HG02610 (cell line): ENCODE measurements at regions not wholly inside any gene's neighbourhood (a gene's known extent, or its start where the extent isn't known, plus 50 kb on each side); places are given as distances from the start of the nearest gene placed in this dataset.
A peak's percentile ranks its signal among the peaks of the same experiment; 100 is the strongest.
"Not testable (repeated sequence)": the region's sequence is repeated elsewhere in the genome, so short reads cannot be mapped to it uniquely, and the experiment has no call there.

Experiments used
- ATAC-seq: cut with Tn5 transposase; IDR thresholded peaks from one replicate; pipeline ENCODE4 v1.9.1; 2021; ENCODE audit warnings: mild to moderate bottlenecking, moderate library complexity; ENCODE audit not compliant: unreplicated experiment

- not testable (repeated sequence) for ATAC-seq
These were observed 51.5 kb downstream of the VPREB1 start for GRCh38 chr22:22296047-22296446.

GRCh38 chr22:22297159-22297793, 52.7 kb downstream of the VPREB1 start:
- ATAC-seq: not testable (repeated sequence)

GRCh38 chr22:22297794-22298653, 53.4 kb downstream of the VPREB1 start:
- peak; percentile 83 for ATAC-seq

DNA sequence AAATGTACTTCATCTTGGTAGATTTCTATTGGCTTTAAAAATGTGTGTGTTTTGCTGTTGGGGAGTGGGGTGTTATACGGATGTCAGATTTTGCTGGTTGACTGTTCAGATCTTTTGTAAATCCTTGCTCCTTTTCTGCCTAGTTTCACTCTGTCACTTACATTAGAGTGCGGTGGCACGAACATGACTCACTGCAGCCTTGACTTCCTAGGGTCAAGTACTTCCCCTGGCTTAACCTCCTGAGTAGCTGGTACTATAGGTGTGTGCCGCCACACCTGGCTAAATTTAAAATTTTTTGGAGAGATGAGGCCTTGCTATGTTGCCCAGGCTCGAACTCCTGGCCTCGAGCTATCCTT, 54.0 kb downstream of the VPREB1 start:
- ATAC-seq: not testable (repeated sequence)

GRCh38 chr22:22300511-22300910, 55.9 kb downstream of the VPREB1 start:
- ATAC-seq: not testable (repeated sequence)

GRCh38 chr22:22300946-22301345, 56.4 kb downstream of the VPREB1 start:
- not testable (repeated sequence) for ATAC-seq

DNA sequence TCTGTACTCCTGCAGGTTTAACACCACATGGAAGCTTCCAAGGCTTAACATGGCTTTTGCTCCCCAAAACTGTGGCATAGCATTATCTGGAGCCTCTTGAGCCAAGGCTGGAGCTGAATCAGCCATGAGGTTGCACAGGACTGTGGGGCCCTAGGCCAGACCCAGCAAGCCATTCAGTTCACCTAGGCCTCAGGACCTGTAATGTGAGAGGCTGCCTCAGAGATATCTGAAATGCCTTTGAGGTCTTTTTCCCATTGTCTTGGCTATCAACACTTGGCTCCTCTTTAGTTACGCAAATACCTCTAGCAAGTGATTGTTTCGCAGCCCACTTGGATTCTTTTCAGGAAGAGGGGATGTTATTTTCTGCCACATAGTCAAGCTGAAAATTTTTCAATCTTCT, 72.0 kb downstream of the VPREB1 start:
- no peak for ATAC-seq

DNA sequence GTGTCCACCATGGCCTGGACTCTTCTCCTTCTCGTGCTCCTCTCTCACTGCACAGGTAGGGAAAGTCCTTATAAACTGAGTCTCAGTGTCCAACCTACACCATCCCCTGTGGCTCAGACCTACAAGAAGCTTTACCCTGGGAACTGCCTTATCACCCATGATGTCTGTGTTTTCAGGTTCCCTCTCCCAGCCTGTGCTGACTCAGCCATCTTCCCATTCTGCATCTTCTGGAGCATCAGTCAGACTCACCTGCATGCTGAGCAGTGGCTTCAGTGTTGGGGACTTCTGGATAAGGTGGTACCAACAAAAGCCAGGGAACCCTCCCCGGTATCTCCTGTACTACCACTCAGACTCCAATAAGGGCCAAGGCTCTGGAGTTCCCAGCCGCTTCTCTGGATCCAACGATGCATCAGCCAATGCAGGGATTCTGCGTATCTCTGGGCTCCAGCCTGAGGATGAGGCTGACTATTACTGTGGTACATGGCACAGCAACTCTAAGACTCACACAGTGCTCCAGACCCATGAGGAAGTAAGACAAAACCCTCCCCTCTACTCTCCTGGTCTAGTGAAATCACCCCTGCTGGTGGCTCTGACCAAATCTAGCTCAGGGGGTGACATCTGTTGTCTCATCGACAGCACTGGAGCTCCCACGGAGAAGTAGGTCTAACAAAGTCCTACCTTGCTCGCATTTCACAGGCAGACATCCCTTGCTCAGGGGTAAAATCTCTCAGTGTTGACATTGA, 74.3 kb downstream of the VPREB1 start:
- no peak for ATAC-seq

DNA sequence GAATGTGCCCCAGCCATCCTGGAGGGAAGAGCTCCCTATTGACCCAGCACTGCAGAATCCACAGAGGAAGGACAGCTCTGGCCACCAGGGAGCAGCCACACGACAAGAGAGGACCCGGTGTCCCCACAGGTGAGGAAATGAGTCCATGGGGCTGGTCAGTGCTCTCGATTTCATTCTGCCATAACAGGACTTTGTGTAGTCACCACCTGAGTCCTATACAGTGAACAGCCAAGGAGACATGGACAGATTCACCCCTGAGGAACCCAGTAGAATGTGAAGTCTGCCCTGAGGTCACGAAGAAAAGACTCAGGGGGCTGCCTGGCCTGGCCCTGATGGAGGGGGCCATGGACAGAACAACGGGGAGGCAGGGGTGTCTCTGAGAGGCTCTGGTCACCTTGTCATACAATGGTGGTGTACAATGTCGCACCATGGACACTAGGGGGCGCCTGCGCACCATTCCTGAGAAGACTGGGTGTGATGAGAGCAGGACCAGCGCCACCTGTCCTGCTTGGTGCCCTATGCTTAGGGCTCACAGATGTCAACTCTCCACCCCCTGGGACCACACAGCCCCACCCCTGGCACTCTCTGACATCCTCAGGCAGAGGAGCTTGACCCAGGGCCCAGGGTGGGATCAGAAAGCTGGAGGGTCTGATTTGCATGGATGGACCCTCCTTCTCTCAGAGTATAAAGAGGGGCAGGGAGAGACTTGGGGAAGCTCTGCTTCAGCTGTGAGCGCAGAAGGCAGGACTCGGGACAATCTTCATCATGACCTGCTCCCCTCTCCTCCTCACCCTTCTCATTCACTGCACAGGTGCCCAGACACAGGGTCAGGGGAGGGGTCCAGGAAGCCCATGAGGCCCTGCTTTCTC, 77.4 kb downstream of the VPREB1 start:
- peak; percentile 51 for ATAC-seq

GRCh38 chr22:22322792-22323191, 78.2 kb downstream of the VPREB1 start:
- ATAC-seq: no peak

- ATAC-seq: no peak
These were observed 83.1 kb downstream of the VPREB1 start for GRCh38 chr22:22327723-22328122.

DNA sequence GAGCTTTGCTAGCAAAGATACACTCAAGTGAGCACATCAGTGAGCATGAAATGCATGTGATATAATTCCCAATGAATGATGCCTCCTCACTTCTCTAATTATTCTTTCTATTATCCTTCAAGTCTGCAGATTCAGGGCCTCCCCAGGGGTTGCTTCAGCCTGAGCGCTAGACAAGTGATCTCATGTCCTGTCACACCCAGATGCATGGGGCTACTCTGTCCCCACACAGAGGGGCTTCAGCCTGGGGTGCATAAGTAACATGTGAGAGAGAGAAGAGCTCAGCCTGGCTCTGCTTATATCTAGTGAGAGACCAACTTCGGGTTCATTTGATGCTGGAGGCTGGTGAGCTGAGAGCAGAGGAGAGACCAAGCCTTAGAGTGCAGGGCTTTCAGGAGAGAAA, 85.2 kb downstream of the VPREB1 start:
- ATAC-seq: no peak

GRCh38 chr22:22335640-22336039, 91.1 kb downstream of the VPREB1 start:
- not testable (repeated sequence) for ATAC-seq

DNA sequence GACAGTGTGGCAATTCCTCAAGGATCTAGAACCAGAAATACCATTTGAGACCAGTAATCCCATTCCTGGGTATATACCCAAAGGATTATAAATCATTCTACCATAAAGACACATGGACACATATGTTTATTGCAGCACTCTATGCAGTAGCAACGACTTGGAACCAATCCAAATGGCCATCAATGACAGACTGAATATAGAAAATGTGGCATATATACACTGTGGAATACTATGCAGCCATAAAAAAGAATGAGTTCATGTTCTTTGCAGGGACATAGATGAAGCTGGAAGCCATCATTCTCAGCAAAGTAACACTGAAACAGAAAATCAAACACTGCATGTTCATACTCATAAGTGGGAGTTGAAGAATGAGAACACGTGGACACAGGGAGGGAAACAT, 91.7 kb downstream of the VPREB1 start:
- not testable (repeated sequence) for ATAC-seq

DNA sequence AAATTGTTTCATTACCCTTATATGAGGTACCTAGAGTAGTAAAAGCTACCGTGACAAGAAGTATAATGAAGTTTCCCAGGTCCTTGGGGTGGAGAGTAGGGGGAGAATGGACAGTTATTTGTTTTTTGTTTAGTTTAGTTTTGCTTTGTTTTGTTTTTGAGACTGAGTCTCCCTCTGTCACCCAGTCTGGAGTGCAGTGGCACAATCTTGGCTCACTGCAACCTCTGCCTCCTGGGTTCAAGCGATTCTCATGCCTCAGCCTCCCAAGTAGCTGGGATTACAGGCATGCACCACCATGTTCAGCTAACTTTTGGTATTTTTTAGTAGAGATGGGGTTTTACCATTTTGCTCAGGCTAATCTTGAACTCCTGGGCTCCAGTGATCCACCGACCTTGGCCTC, 94.2 kb downstream of the VPREB1 start:
- ATAC-seq: not testable (repeated sequence)

DNA sequence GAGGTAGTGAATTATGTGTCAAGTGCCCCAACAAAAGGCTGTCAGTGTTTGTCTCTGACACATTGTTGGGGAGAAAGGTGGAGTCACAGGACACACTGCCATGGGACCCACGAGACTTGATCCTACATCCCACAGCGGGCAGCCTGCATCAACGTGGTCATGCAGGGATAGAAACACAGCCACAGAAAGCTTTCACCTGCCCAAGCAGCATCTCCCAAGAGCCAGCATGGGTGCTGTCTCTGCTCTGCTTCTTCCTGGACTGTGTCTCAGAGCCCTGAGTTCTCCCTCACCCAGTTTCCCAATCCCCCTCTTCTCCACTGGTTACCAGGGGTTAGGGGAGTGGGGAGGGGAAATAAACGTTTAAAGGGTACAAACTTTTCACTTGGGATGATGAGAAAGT, 97.2 kb downstream of the VPREB1 start:
- ATAC-seq: no peak

DNA sequence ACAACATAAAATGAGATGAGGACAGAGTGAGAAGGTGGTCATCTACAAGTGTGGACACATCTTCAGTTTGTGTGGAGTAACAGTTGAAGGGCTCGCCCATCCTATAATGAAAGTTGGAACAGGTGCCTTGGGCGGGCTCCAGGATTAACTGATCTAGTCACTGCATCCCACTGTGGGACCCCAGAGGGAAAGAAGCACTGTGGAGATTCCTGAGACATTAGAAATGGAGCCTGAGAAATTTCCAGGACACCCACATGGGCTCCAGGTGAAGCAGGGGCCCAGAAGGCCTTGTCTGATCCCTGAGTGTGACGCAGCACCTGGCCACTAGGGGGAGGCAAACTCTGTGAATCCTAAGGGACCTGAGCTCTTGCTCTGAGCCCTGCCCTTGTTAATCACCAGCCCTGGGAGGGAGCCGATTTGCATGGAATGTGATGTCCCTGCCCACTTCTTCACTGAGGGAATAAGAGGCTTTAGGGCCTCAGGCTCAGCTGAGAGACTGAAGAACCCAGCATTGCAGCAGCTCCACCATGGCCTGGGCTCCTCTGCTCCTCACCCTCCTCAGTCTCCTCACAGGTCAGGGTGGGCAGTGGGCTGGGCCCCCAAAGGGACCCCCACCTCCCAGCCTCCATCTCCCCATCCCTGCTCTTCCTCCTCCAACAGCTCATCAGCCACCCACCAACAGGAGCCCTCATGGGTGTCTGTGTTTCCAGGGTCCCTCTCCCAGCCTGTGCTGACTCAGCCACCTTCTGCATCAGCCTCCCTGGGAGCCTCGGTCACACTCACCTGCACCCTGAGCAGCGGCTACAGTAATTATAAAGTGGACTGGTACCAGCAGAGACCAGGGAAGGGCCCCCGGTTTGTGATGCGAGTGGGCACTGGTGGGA, 98.4 kb downstream of the VPREB1 start:
- ATAC-seq: no peak

DNA sequence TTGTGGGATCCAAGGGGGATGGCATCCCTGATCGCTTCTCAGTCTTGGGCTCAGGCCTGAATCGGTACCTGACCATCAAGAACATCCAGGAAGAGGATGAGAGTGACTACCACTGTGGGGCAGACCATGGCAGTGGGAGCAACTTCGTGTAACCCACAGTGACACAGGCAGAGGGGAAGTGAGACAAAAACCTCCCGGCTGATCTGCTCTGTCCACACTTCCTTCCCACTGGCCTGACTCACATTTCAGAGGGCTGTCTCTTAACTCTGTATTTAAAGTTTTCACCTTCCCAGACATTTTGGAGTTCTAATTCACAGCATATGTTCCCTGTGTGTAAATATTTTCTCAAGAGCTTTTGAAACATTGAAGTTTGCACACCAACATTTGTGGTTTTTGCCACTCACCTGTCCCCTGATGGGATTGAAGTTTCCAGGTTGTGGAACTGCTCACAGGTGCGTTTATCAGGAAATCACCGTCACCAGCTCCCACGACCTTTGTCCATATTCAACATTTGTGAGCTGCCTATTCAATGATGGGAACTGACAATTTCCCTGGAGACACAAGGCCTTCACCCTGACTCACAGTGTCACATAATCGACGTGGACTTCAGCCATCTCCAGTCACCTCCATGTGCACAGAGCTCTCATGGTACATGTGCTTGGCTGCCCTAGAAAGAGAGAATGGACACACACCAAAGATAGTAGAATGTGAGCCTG, 99.2 kb downstream of the VPREB1 start:
- no peak for ATAC-seq

GRCh38 chr22:22344430-22344829, 99.8 kb downstream of the VPREB1 start:
- no peak for ATAC-seq
